A549 (cell line): ENCODE measurements at regions not wholly inside any gene's neighbourhood (a gene's known extent, or its start where the extent isn't known, plus 50 kb on each side); places are given as distances from the start of the nearest gene placed in this dataset.

Experiments
- ATAC-seq, 2 experiments: fragments of 200-7000 bp in 1 of 2; fragments of >200 bp in 1 of 2; cut with Nextera tagmentation in 1 of 2; cut with Tn5 transposase in 1 of 2; 3 replicates each; pipeline versions ENCODE4 v1.8.0 to v1.9.1; 2018 to 2020; ENCODE audit warnings: mild to moderate bottlenecking in 1 of 2, moderate library complexity in 1 of 2
- CTCF ChIA-PET: fragments of 300-600 bp; sonication (Branson Sonifier 250); formaldehyde crosslinking; extraction: SDS; loops from one replicate; lab custom pipeline; 2021; ENCODE audit warnings: antibody characterized with exemption, inconsistent platforms; lab: Yijun Ruan, JAX
- POLR2A ChIA-PET: fragments of 350-600 bp; formaldehyde crosslinking; extraction: SDS; loops from one replicate; lab custom pipeline; 2021; ENCODE audit warnings: antibody characterized with exemption, inconsistent platforms; lab: Yijun Ruan, JAX
- DNase-seq, 2 experiments: peaks; one replicate each; pipeline versions ENCODE4 v3.0.0 to v3.0.0-alpha.2; 2011 to 2016; ENCODE audit warnings: low read depth in 1 of 2, low spot score in 1 of 2
- FAIRE-seq: peaks from 2 replicates; lab custom pipeline; 2011; peaks lifted over from hg19 to GRCh38; lab: Jason Lieb, UNC
- H3K27ac ChIP-seq, 2 experiments: fragments of >200 bp; sonication (Bioruptor Twin); formaldehyde crosslinking; 3 replicates each; pipeline ENCODE4 v1.5.1; 2016 to 2017
- H3K4me1 ChIP-seq: fragments of >200 bp; sonication (Bioruptor Twin); formaldehyde crosslinking; 3 replicates; pipeline ENCODE4 v1.6.1; 2016
- H3K4me2 ChIP-seq: fragments of >200 bp; sonication (Bioruptor Twin); formaldehyde crosslinking; 3 replicates; pipeline ENCODE4 v1.6.1; 2016
- H3K4me3 ChIP-seq: fragments of >200 bp; sonication (Bioruptor Twin); formaldehyde crosslinking; 3 replicates; pipeline ENCODE4 v1.5.1; 2016
- H3K9me3 ChIP-seq: fragments of >200 bp; sonication (Bioruptor Twin); formaldehyde crosslinking; 3 replicates; pipeline ENCODE4 v1.6.1; 2016
- BCL3 ChIP-seq: fragments of >200 bp; sonication (Bioruptor Twin); formaldehyde crosslinking; IDR thresholded peaks from 3 replicates; pipeline ENCODE4 v1.6.1; 2016
- CEBPB ChIP-seq, 2 experiments: fragments of >200 bp in 1 of 2; sonication (Bioruptor Twin) in 1 of 2; formaldehyde crosslinking in 1 of 2; IDR thresholded peaks; 2 replicates each; pipeline ENCODE4 v1.6.1; 2012 to 2016
- CHD4 ChIP-seq: fragments of 200-600 bp; sonication (generic); IDR thresholded peaks from 2 replicates; pipeline ENCODE4 v1.6.1; 2016; ENCODE audit warnings: antibody characterized with exemption, mild to moderate bottlenecking, borderline replicate concordance
- E2F6 ChIP-seq: IDR thresholded peaks from 2 replicates; pipeline ENCODE4 v1.6.1; 2012; ENCODE audit warnings: low read depth, borderline replicate concordance
- EP300 ChIP-seq, 2 experiments: fragments of >200 bp; sonication (Bioruptor Twin); formaldehyde crosslinking; IDR thresholded peaks; 2 replicates in 1 of 2; 3 replicates in 1 of 2; pipeline ENCODE4 v1.6.1; 2016 to 2017
- FOSB ChIP-seq: fragments of 250-450 bp; sonication (Bioruptor Pico); IDR thresholded peaks from 2 replicates; pipeline ENCODE4 v1.5.0; 2020; ENCODE audit warnings: mild to moderate bottlenecking, moderate library complexity
- FOSL2 ChIP-seq, 2 experiments: fragments of 450-650 bp in 1 of 2; fragments of >200 bp in 1 of 2; sonication (Bioruptor Twin) in 1 of 2; formaldehyde crosslinking; IDR thresholded peaks; 2 replicates each; pipeline versions ENCODE4 v1.5.0 to v1.6.1; 2016 to 2020; ENCODE audit warnings: mild to moderate bottlenecking in 1 of 2, moderate library complexity in 1 of 2
- GATA3 ChIP-seq: IDR thresholded peaks from 2 replicates; pipeline ENCODE4 v1.6.1; 2012; ENCODE audit warnings: borderline replicate concordance
- HOXB5 ChIP-seq: fragments of 250-450 bp; sonication (Bioruptor Pico); IDR thresholded peaks from 2 replicates; pipeline ENCODE4 v1.5.0; 2020; ENCODE audit warnings: mild to moderate bottlenecking, moderate library complexity
- MAZ ChIP-seq: fragments of 150-350 bp; IDR thresholded peaks from 2 replicates; pipeline ENCODE4 v1.6.1; 2014; ENCODE audit warnings: antibody characterized with exemption, low read depth, low read length, borderline replicate concordance
- MYC ChIP-seq: IDR thresholded peaks from 2 replicates; pipeline ENCODE4 v1.6.1; 2012; ENCODE audit warnings: mild to moderate bottlenecking, inconsistent platforms, low read length, improper control_type of control experiment, borderline replicate concordance
- NFE2L2 ChIP-seq: fragments of 150-350 bp; conservative IDR thresholded peaks from 2 replicates; pipeline ENCODE4 v1.6.1; 2014; ENCODE audit warnings: low read length
- NPAS2 ChIP-seq: fragments of 250-450 bp; sonication (Bioruptor Pico); IDR thresholded peaks from 2 replicates; pipeline ENCODE4 v1.8.0; 2022; ENCODE audit warnings: mild to moderate bottlenecking, moderate library complexity, borderline replicate concordance
- POLR2A ChIP-seq: IDR thresholded peaks from 2 replicates; pipeline ENCODE4 v1.6.1; 2012; ENCODE audit warnings: mild to moderate bottlenecking, low read length
- RAD21 ChIP-seq, 2 experiments: fragments of >200 bp in 1 of 2; sonication (Bioruptor Twin) in 1 of 2; formaldehyde crosslinking in 1 of 2; IDR thresholded peaks in 1 of 2; conservative IDR thresholded peaks in 1 of 2; 2 replicates in 1 of 2; 3 replicates in 1 of 2; pipeline ENCODE4 v1.6.1; 2012 to 2018; ENCODE audit warnings: inconsistent platforms in 1 of 2
- RARB ChIP-seq: fragments of 250-450 bp; sonication (Bioruptor Pico); IDR thresholded peaks from 2 replicates; pipeline ENCODE4 v1.8.0; 2021; ENCODE audit warnings: mild to moderate bottlenecking, moderate library complexity
- RFX5 ChIP-seq: fragments of 450-650 bp; IDR thresholded peaks from 2 replicates; pipeline ENCODE4 v1.7.1; 2014; ENCODE audit warnings: antibody characterized with exemption, mild to moderate bottlenecking, moderate library complexity
- SMC3 ChIP-seq: fragments of >200 bp; sonication (Bioruptor Twin); formaldehyde crosslinking; IDR thresholded peaks from 3 replicates; pipeline ENCODE4 v1.6.1; 2018; ENCODE audit warnings: inconsistent platforms
- TP53 ChIP-seq: fragments of 250-450 bp; sonication (Bioruptor Pico); IDR thresholded peaks from 2 replicates; pipeline ENCODE4 v1.5.0; 2021; ENCODE audit warnings: mild to moderate bottlenecking, moderate library complexity
- ZC3H11A ChIP-seq: fragments of 450-650 bp; IDR thresholded peaks from 2 replicates; pipeline ENCODE4 v1.6.1; 2014; ENCODE audit warnings: antibody characterized with exemption, mild to moderate bottlenecking
- ZNF302 ChIP-seq: fragments of 250-450 bp; sonication (Bioruptor Pico); IDR thresholded peaks from 2 replicates; pipeline ENCODE4 v1.9.0; 2021; ENCODE audit warnings: inconsistent platforms, mild to moderate bottlenecking, moderate library complexity
- ZSCAN20 ChIP-seq: fragments of 250-450 bp; sonication (Bioruptor Pico); IDR thresholded peaks from 2 replicates; pipeline ENCODE4 v1.8.0; 2022; ENCODE audit warnings: mild to moderate bottlenecking, moderate library complexity
- WGBS: methylation state at CpG from one replicate; pipeline ENCODE4 v1.1.6; 2017; ENCODE audit errors: missing lambda C conversion rate; 5-methylcytosine and 5-hydroxymethylcytosine counted together
- TF ChIP-seq, protein P1 (sequence below): fragments of 450-650 bp; IDR thresholded peaks from 2 replicates; pipeline ENCODE4 v1.6.1; 2014; ENCODE audit warnings: antibody characterized with exemption
- TF ChIP-seq, protein P2 (sequence below): IDR thresholded peaks from 2 replicates; pipeline ENCODE4 v1.6.1; 2012
- TF ChIP-seq, protein P3 (sequence below): fragments of 250-450 bp; sonication (Bioruptor Pico); IDR thresholded peaks from 2 replicates; pipeline ENCODE4 v1.5.0; 2021; ENCODE audit warnings: mild to moderate bottlenecking, moderate library complexity, borderline replicate concordance

DNA sequence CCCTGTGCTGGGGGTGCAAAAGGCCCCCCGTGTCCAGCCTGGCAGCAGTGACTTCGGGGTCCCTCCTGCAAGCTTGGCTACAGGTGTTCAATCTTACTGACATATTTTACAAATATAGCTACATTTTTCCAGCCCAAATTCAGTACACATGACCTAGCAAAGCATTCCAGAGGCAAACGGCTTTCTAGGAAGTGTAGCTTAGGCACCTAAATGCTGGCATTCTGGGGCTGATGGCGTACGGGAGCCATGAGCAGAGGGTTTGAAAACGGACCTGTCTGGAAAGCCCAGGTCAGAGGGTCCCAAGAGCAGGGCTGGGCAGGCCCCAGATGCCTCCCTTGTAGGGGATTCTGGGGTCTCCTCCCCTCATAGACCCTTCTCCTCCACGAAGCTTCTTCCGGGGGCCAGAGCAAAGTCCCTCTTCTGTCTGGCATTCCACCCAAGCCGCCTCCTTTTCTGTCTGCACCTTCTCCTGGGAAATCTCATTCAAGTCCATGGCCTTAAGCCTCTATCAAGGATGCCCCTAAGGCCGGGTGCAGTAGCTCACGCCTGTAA lies 63.3 kb upstream of the ASAP2 start:
- Histone ChIP-seq H3K27ac (peak overlapping the region; percentile 79 to 83), H3K9me3 (no peaks in the 10 kb centered on the region), H3K4me2 (peak overlapping the region; percentile 94), H3K4me3 (peak overlapping the region; percentile 42), H3K4me1 (peaks cover 30% of the 10 kb centered on the region)
- TF ChIP-seq, protein P1, sequence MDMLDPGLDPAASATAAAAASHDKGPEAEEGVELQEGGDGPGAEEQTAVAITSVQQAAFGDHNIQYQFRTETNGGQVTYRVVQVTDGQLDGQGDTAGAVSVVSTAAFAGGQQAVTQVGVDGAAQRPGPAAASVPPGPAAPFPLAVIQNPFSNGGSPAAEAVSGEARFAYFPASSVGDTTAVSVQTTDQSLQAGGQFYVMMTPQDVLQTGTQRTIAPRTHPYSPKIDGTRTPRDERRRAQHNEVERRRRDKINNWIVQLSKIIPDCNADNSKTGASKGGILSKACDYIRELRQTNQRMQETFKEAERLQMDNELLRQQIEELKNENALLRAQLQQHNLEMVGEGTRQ, result no peak
- 0 out of 2 replicates have a peak, but pooled peaks have one; percentile 5 for TF ChIP-seq CHD4
- WGBS, result 72% methylated on average over 11 of the region's 11 CpGs
- FAIRE-seq, result no peak
- CTCF ChIA-PET, result interaction anchor here (0.7 to 10.8 kb wide), 80 partner anchors 11 to 1941 kb away, joined by 3 to 209 read pairs (median 5); partner anchors contain the start of genes ADAM17, ASAP2, CPSF3 and IAH1
- POLR2A ChIA-PET, result interaction anchor here (1.6 kb wide), 1 partner anchor 412 kb away, joined by 5 read pairs; the partner anchor contains the start of gene ADAM17
- peak in 1 of 2 experiments; percentile 0; a peak in 1 of 6 replicates for ATAC-seq
- no peak for DNase-seq

GRCh38 chr2:9142551-9143263 lies 63.9 kb upstream of the ASAP2 start:
- H3K4me2 ChIP-seq, result peak overlapping the region; percentile 94
- DNase-seq (peak; percentile 93), FAIRE-seq (peak; percentile 65), ATAC-seq (peak; percentile 88 to 94)
- peaks cover 30% of the 10 kb centered on the region for H3K4me1 ChIP-seq
- H3K4me3 ChIP-seq, result peak overlapping the region; percentile 42
- WGBS, result 9% methylated on average over 25 of the region's 40 CpGs
- ChIA-PET POLR2A (interaction anchor here (1.6 kb wide), 1 partner anchor 413 kb away, joined by 5 read pairs; the partner anchor contains the start of gene ADAM17), CTCF (interaction anchor here (0.6 to 10.8 kb wide), 105 partner anchors 10 to 1941 kb away, joined by 3 to 209 read pairs (median 4); partner anchors contain the start of genes ADAM17, ASAP2, CPSF3 and IAH1)
- H3K27ac ChIP-seq, result peak overlapping the region; percentile 79 to 83
- no peaks in the 10 kb centered on the region for H3K9me3 ChIP-seq
- TF ChIP-seq RARB (CRISPR knock-in tag), result no peak
- TF ChIP-seq, protein P2, sequence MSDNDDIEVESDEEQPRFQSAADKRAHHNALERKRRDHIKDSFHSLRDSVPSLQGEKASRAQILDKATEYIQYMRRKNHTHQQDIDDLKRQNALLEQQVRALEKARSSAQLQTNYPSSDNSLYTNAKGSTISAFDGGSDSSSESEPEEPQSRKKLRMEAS, result peak; percentile 94
- TF ChIP-seq RFX5, result 0 out of 2 replicates have a peak, but pooled peaks have one; percentile 41
- no peak for TF ChIP-seq FOSB
- TF ChIP-seq EP300 (IDR thresholded peaks at IDR 0.05), result no peak
- no peak for TF ChIP-seq POLR2A
- TF ChIP-seq HOXB5 (CRISPR knock-in tag), result no peak
- TF ChIP-seq ZC3H11A, result no peak
- no peak for TF ChIP-seq NFE2L2
- TF ChIP-seq MAZ, result 0 out of 2 replicates have a peak, but pooled peaks have one; percentile 45
- TF ChIP-seq CEBPB (IDR thresholded peaks at IDR 0.05), result peak in 1 of 2 experiments; percentile 14; a peak in 1 of 4 replicates
- TF ChIP-seq RAD21 (conservative IDR thresholded peaks at IDR 0.05 in 1 of 2, IDR thresholded peaks at IDR 0.05 in 1 of 2), result peak; percentile 100
- TF ChIP-seq MYC, result peak; percentile 90
- 0 out of 2 replicates have a peak, but pooled peaks have one; percentile 24 for TF ChIP-seq FOSL2 (IDR thresholded peaks at IDR 0.05)
- peak; percentile 88 for TF ChIP-seq FOSL2 (CRISPR knock-in tag; IDR thresholded peaks at IDR 0.05)
- TF ChIP-seq CHD4, result 0 out of 2 replicates have a peak, but pooled peaks have one; percentile 37
- no peak for TF ChIP-seq BCL3
- 0 out of 2 replicates have a peak, but pooled peaks have one; percentile 33 for TF ChIP-seq TP53
- TF ChIP-seq NPAS2 (CRISPR knock-in tag), result no peak
- peak; percentile 79; the same call in 1 of the 2 replicates for TF ChIP-seq E2F6
- peak; percentile 100 for TF ChIP-seq SMC3
- TF ChIP-seq, protein P3, sequence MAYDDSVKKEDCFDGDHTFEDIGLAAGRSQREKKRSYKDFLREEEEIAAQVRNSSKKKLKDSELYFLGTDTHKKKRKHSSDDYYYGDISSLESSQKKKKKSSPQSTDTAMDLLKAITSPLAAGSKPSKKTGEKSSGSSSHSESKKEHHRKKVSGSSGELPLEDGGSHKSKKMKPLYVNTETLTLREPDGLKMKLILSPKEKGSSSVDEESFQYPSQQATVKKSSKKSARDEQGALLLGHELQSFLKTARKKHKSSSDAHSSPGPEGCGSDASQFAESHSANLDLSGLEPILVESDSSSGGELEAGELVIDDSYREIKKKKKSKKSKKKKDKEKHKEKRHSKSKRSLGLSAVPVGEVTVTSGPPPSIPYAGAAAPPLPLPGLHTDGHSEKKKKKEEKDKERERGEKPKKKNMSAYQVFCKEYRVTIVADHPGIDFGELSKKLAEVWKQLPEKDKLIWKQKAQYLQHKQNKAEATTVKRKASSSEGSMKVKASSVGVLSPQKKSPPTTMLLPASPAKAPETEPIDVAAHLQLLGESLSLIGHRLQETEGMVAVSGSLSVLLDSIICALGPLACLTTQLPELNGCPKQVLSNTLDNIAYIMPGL (CRISPR knock-in tag), result no peak
- TF ChIP-seq ZSCAN20 (CRISPR knock-in tag), result no peak
- TF ChIP-seq GATA3, result 0 out of 2 replicates have a peak, but pooled peaks have one; percentile 12
- TF ChIP-seq ZNF302 (CRISPR knock-in tag), result no peak
